Panc1 (cell line): ENCODE measurements at regions not wholly inside any gene's neighbourhood (a gene's known extent, or its start where the extent isn't known, plus 50 kb on each side); places are given as distances from the start of the nearest gene placed in this dataset.

Experiments
- ATAC-seq: fragments of 200-7000 bp; cut with Tn5 transposase; 2 replicates; pipeline ENCODE4 v1.9.1; 2020; ENCODE audit warnings: mild to moderate bottlenecking, moderate library complexity
- BruUV-seq: library from RNA; stranded (reverse); fragments of 400-500 nt; replicated peaks from 2 replicates; lab custom pipeline; 2021; lab: Mats Ljungman, UMichigan
- CTCF ChIA-PET: fragments of 300-600 bp; sonication (Branson Sonifier 250); formaldehyde crosslinking; loops from one replicate; lab custom pipeline; 2022; ENCODE audit warnings: antibody characterized with exemption; lab: Charles Lee
- POLR2A ChIA-PET: fragments of 300-600 bp; sonication (Branson Sonifier 250); formaldehyde crosslinking; loops from one replicate; lab custom pipeline; 2022; ENCODE audit warnings: antibody characterized with exemption; lab: Charles Lee
- DNase-seq: peaks from one replicate; pipeline ENCODE4 v3.0.0-alpha.2; 2010; ENCODE audit warnings: low read depth, low spot score
- H3K27ac ChIP-seq: 2 replicates; pipeline ENCODE4 v1.5.1; 2011; ENCODE audit warnings: mild to moderate bottlenecking, low read length, inconsistent platforms
- H3K27me3 ChIP-seq: fragments of 200-500 bp; sonication (Bioruptor generic); 2 replicates; pipeline ENCODE4 v1.6.0; 2014; ENCODE audit warnings: low read length, inconsistent platforms; ENCODE audit not compliant: control insufficient read depth, insufficient read depth
- H3K36me3 ChIP-seq: fragments of 200-500 bp; sonication (Bioruptor generic); 2 replicates; pipeline ENCODE4 v1.5.1; 2014; ENCODE audit warnings: inconsistent platforms, mild to moderate bottlenecking, low read length, moderate library complexity; ENCODE audit not compliant: control insufficient read depth, insufficient read depth
- H3K4me1 ChIP-seq: 2 replicates; pipeline ENCODE4 v1.5.1; 2011; ENCODE audit warnings: inconsistent platforms, mild to moderate bottlenecking, low read length, moderate library complexity; ENCODE audit not compliant: control insufficient read depth, insufficient read depth
- H3K4me3 ChIP-seq, 2 experiments: 2 replicates each; pipeline ENCODE4 v1.5.1; 2011 to 2012; ENCODE audit warnings: low read depth in 2 of 2, low read length in 2 of 2, mild to moderate bottlenecking in 2 of 2, inconsistent platforms in 1 of 2, moderate library complexity in 1 of 2
- H3K9me3 ChIP-seq: fragments of 200-500 bp; sonication (Bioruptor generic); 2 replicates; pipeline ENCODE4 v1.5.1; 2014; ENCODE audit warnings: low read depth, mild to moderate bottlenecking, inconsistent platforms, low read length, moderate library complexity; ENCODE audit not compliant: control insufficient read depth, insufficient read depth
- POLR2AphosphoS5 ChIP-seq: IDR thresholded peaks from 2 replicates; pipeline ENCODE4 v1.6.1; 2012; ENCODE audit warnings: mild to moderate bottlenecking, low read depth, low read length, moderate library complexity
- SIN3A ChIP-seq: IDR thresholded peaks from 2 replicates; pipeline ENCODE4 v1.6.1; 2012; ENCODE audit warnings: low read depth, mild to moderate bottlenecking, low read length, moderate library complexity, borderline replicate concordance; ENCODE audit not compliant: insufficient read depth
- TCF7L2 ChIP-seq: IDR thresholded peaks from 2 replicates; pipeline ENCODE4 v1.6.1; 2011; ENCODE audit warnings: mild to moderate bottlenecking, low read depth, low read length, inconsistent platforms
- in situ Hi-C: cut with HindIII; loops from 2 replicates; pipeline ENCODE4 v1.10.0; 2016; ENCODE audit warnings: low sequenced_read_pairs, low pct_unique_long_range_greater_than_20kb
- intact Hi-C: fragments of 100-400 bp; cut with micrococcal nuclease; formaldehyde crosslinking; loops from one replicate; pipeline ENCODE4 v1.10.0; 2022; ENCODE audit not compliant: unreplicated experiment
- TF ChIP-seq, protein P1 (sequence below): fragments of 450-650 bp; IDR thresholded peaks from 2 replicates; pipeline ENCODE4 v1.5.1; 2017; ENCODE audit warnings: mild to moderate bottlenecking
- TF ChIP-seq, protein P2 (sequence below), 2 experiments: IDR thresholded peaks; 2 replicates each; pipeline ENCODE4 v1.6.1; 2011 to 2012; ENCODE audit warnings: low read depth in 2 of 2, control low read depth in 1 of 2, low read length in 1 of 2, mild to moderate bottlenecking in 1 of 2, moderate library complexity in 1 of 2; ENCODE audit not compliant: insufficient read depth in 1 of 2

DNA sequence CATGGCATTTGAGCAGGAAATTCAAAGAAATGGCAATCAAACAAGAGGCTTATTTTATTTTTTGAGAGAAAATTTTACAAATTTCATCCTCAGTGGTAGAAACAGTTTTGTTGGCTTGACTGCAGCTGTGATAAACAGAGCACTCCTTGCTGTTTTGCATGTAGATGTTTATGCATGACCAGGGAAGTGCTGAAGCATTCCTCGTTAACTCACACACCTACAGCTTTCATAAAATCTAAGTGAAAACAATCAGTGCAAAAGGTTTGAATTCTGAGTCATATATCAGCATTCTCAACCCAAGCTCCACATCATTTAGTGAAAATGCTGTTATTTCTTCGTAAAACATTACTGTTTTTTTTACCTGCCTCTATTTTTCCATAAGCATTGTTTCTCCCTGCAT is 146.6 kb upstream of the CCDC68 start:
- BruUV-seq: no TSS peak
- no peak overlapping the region for H3K27ac ChIP-seq
- DNase-seq (no peak), ATAC-seq (no peak)
- H3K36me3 ChIP-seq: no peaks in the 10 kb centered on the region
- H3K9me3 ChIP-seq: no peaks in the 10 kb centered on the region
- ChIA-PET CTCF (no interaction called here), POLR2A (no interaction called here)
- in situ Hi-C loops (no loop called here), intact Hi-C loops (no loop called here)
- no peak overlapping the region for H3K4me3 ChIP-seq
- TF ChIP-seq TCF7L2 (no peak), SIN3A (no peak), POLR2AphosphoS5 (no peak)
- TF ChIP-seq, protein P1, sequence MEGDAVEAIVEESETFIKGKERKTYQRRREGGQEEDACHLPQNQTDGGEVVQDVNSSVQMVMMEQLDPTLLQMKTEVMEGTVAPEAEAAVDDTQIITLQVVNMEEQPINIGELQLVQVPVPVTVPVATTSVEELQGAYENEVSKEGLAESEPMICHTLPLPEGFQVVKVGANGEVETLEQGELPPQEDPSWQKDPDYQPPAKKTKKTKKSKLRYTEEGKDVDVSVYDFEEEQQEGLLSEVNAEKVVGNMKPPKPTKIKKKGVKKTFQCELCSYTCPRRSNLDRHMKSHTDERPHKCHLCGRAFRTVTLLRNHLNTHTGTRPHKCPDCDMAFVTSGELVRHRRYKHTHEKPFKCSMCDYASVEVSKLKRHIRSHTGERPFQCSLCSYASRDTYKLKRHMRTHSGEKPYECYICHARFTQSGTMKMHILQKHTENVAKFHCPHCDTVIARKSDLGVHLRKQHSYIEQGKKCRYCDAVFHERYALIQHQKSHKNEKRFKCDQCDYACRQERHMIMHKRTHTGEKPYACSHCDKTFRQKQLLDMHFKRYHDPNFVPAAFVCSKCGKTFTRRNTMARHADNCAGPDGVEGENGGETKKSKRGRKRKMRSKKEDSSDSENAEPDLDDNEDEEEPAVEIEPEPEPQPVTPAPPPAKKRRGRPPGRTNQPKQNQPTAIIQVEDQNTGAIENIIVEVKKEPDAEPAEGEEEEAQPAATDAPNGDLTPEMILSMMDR: no peak
- TF ChIP-seq, protein P2, sequence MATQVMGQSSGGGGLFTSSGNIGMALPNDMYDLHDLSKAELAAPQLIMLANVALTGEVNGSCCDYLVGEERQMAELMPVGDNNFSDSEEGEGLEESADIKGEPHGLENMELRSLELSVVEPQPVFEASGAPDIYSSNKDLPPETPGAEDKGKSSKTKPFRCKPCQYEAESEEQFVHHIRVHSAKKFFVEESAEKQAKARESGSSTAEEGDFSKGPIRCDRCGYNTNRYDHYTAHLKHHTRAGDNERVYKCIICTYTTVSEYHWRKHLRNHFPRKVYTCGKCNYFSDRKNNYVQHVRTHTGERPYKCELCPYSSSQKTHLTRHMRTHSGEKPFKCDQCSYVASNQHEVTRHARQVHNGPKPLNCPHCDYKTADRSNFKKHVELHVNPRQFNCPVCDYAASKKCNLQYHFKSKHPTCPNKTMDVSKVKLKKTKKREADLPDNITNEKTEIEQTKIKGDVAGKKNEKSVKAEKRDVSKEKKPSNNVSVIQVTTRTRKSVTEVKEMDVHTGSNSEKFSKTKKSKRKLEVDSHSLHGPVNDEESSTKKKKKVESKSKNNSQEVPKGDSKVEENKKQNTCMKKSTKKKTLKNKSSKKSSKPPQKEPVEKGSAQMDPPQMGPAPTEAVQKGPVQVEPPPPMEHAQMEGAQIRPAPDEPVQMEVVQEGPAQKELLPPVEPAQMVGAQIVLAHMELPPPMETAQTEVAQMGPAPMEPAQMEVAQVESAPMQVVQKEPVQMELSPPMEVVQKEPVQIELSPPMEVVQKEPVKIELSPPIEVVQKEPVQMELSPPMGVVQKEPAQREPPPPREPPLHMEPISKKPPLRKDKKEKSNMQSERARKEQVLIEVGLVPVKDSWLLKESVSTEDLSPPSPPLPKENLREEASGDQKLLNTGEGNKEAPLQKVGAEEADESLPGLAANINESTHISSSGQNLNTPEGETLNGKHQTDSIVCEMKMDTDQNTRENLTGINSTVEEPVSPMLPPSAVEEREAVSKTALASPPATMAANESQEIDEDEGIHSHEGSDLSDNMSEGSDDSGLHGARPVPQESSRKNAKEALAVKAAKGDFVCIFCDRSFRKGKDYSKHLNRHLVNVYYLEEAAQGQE (IDR thresholded peaks at IDR 0.05; ENCODE audit: insufficient read depth in 1 of 2, low read depth in 2 of 2, low read length in 1 of 2): no peak
- H3K27me3 ChIP-seq: no peaks in the 10 kb centered on the region
- no peaks in the 10 kb centered on the region for H3K4me1 ChIP-seq

DNA sequence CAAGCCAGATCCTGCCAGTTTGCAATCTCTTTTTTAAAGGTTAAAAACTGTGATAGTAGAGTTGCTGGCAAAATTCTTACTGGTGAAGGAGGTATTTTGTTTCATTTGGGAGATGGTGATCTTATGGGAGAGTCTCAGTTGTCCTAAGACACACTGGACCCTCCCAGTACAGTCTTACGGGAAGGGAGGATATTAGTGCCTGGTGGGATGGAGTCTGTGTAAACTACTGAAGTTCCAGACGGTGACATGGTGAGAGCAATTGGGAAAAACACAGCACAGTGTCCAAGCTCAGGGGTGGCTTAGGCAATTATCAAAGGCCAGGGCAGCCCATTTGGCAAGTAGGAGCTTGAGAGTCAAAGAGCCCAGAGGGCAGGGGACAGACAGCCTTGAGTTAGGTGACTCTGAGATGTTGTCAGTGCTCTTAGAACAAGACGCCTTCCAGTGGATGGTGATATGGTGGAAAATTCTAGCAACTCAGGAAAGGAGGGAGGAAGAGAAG is 143.7 kb upstream of the CCDC68 start:
- in situ Hi-C loops: no loop called here

More for the DNA sequence above, 143.7 kb upstream of the CCDC68 start:
- DNase-seq: no peak
- POLR2A ChIA-PET: no interaction called here
- intact Hi-C loops: no loop called here
- H3K36me3 ChIP-seq: no peaks in the 10 kb centered on the region
- no peak overlapping the region for H3K27ac ChIP-seq
- no peaks in the 10 kb centered on the region for H3K27me3 ChIP-seq
- H3K9me3 ChIP-seq: no peaks in the 10 kb centered on the region
- no peaks in the 10 kb centered on the region for H3K4me1 ChIP-seq
- TF ChIP-seq TCF7L2 (no peak), POLR2AphosphoS5 (no peak), SIN3A (no peak)
- TF ChIP-seq, protein P2 (IDR thresholded peaks at IDR 0.05; ENCODE audit: insufficient read depth in 1 of 2, low read depth in 2 of 2, low read length in 1 of 2): no peak
- TF ChIP-seq, protein P1: no peak
- no TSS peak for BruUV-seq
- CTCF ChIA-PET: no interaction called here
- no peak for ATAC-seq
- no peak overlapping the region for H3K4me3 ChIP-seq
